ENCODE measurements at regions not wholly inside any gene's neighbourhood (a gene's known extent, or its start where the extent isn't known, plus 50 kb on each side); places are given as distances from the start of the nearest gene placed in this dataset.
"Not testable (repeated sequence)": the region's sequence is repeated elsewhere in the genome, so short reads cannot be mapped to it uniquely, and the experiment has no call there.

DNA sequence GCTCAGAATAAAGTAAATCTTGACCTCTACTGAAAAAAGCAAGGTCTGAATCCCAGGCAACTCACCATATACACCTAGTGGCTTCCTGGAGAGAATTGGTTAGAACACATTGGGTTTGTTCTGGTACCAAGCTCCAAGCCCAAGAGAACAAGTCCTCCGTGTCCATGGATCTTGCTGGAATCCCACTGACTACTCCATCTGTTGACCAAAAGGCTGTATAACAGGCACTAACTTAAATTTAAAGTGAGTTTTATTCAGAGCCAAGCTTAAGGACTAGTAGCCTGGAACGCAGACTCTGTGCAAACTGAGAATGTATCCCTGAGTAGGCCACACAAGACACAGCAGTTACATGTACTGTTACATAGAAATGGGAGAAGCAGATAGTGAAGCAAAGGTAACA, 342.1 kb upstream of the LRRC3B start:
- DNase-seq (ENCODE audit: low read depth), result no peak

GRCh38 chr3:26281284-26281985, 341.1 kb upstream of the LRRC3B start:
- no peak for DNase-seq (ENCODE audit: low read depth)

DNA sequence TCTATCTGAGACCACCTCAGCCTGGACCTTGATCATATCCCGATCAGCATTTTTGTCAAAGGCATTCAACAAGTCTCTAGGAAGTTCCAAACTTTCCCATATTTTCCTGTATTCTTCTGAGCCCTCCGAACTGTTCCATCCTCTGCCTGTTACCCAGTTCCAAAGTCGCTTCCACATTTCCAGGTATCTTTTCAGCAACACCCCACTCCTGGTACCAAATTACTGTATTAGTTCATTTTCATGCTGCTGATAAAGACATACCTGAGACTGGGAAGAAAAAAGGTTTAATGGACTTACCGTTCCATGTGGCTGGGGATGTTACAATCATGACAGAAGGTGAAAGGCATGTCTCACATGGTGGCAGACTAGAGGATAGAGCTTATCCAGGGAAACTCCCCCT, 338.1 kb upstream of the LRRC3B start:
- DNase-seq (ENCODE audit: low read depth), result not testable (repeated sequence)

DNA sequence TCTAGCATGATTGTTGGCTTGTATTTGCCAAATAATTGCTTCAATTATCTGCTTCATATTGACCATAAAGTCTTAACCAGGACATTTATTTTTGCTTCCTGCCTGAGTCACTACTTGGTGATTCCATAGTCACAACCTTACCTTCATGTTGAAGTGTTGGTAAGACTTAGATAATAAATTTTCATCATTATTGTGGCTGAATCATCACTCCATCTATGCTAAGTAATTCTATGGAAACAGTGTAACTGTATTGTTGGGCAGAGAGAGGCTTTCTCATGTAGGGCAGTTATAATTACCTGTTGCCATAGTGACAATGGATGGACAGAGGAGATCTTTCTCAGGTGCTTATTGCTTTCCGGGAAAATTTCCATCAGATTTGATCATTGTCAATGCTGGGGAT, 330.7 kb upstream of the LRRC3B start:
- no peak for DNase-seq (ENCODE audit: low read depth)

GRCh38 chr3:26292780-26293179, 329.8 kb upstream of the LRRC3B start:
- no peak for DNase-seq (ENCODE audit: low read depth)

- no peak for DNase-seq (ENCODE audit: low read depth)
Observed at GRCh38 chr3:26293329-26293844, 329.2 kb upstream of the LRRC3B start.

- no peak for DNase-seq (ENCODE audit: low read depth)
Observed at GRCh38 chr3:26307192-26307591, 315.4 kb upstream of the LRRC3B start.

DNA sequence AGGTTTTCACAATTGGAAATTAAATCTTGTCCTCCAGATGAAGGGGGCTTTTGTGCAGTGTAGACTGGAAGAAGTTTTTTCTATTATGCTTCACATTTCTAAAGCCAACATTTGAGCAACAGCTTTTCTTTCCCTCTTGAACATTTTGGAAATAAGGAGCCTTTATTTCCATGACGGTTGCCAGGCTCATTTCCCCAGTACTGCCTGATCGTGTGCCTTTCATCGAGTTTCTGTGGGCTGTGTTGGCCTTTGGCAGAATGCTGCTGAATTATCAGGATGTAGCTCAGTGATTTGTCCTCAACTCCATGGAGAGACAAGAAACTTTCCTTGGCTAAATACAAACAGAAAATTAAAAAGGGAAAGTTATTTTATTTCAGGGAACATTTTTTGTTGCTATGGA, 314.8 kb upstream of the LRRC3B start:
- no peak for DNase-seq (ENCODE audit: low read depth)

DNA sequence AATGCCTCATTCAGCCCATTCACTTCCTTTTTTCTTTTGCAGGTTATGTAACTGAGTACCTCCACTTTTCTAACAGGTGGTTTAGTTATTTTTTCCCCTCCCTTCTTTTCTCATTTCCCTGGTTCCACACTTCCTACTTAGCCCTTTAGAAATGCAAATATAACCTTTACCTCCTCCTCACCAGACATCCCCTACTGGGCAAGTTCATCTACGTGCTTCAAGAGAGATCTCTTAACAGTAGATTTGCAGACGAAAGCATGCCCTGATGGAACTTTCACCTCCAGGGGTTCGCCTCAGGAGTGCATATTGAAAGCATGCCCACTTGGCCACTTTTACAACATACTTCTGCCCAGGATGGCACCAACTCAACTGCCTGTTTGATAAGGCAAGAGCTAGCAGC, 314.1 kb upstream of the LRRC3B start:
- DNase-seq (ENCODE audit: low read depth), result no peak

- not testable (repeated sequence) for DNase-seq (ENCODE audit: low read depth)
Observed at GRCh38 chr3:26309536-26309935, 313.0 kb upstream of the LRRC3B start.

DNA sequence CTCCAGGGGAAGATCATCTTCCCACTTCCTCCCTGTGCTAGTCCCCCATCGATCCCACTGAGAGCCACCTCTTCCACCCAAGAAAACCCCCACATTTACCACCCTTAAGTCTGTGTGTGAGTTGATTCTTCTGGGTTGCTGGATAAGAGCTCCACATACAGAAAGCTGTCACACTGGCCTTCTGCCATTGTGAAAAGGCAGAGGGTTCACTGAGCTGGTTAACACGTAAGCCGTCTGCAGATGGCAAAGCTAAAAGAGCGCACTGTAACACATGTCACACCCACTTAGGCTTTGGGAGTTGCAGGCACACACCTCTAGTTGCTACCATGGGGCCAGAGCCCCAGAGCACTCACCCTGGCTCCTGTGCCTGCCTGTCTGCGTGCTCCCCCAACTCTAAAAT, 309.8 kb upstream of the LRRC3B start:
- DNase-seq (ENCODE audit: low read depth), result no peak

DNA sequence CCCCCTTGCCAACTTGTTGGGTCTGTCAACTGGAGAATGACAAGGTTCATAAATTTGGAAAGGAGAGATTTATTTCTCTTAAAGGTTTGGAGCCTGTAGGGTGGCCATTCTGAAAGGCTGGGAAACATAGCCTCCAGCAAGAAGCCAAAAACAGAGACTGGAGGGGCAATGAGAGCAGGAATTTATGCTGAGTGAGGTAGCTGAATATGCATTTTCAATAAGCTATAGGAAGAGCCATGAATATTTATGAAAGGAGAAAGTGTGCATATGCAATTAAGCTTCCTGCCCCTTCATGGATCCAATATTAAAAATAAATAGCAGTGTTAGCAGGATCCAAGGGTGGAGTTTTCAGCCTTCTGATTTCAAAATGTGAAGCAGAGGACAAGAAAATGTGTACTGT, 306.1 kb upstream of the LRRC3B start:
- no peak for DNase-seq (ENCODE audit: low read depth)

- DNase-seq (ENCODE audit: low read depth), result not testable (repeated sequence)
Observed at GRCh38 chr3:26323741-26324140, 298.8 kb upstream of the LRRC3B start.

DNA sequence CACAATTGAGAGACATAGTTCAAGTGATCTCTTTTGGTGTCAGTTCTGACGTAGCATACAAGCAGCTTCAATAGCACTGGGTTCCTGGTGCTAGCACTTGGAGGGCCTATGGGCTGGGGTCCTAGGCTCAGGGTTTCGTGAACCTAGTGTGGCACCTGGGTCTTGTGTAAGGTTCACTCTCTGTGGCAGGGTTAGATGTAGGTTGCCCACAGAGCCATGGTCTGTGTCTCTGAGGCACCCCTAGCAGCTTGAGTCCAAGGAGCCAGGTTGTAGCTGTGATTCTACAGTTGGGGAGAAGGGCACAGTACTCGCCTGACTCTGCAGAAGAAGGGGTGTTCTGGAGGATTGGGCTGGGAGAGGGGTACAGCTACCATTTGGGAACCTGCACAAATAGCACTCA, 282.6 kb upstream of the LRRC3B start:
- DNase-seq (ENCODE audit: low read depth), result no peak

- DNase-seq (ENCODE audit: low read depth), result no peak
Observed at GRCh38 chr3:26343647-26344046, 278.9 kb upstream of the LRRC3B start.

DNA sequence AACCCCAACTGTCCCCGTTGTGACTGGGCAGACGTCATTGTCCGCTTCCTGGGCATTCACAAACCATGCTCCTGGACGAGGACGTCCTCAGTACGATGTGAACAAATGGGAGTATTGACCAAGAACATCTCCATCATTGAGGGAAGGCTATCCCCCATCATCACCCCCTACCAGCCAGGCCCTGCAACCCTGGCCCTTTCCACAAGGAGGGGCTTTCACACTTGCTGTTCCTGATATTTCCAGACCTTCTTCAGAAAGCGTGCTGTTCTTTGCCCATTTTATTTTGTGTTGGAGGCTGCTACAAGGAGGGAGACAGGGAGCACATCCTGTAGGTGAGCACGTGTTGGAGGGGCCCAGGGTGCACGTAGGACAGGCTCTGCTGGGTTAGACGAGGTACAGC, 277.0 kb upstream of the LRRC3B start:
- no peak for DNase-seq (ENCODE audit: low read depth)

GRCh38 chr3:26346497-26346896, 276.1 kb upstream of the LRRC3B start:
- DNase-seq (ENCODE audit: low read depth), result no peak

DNA sequence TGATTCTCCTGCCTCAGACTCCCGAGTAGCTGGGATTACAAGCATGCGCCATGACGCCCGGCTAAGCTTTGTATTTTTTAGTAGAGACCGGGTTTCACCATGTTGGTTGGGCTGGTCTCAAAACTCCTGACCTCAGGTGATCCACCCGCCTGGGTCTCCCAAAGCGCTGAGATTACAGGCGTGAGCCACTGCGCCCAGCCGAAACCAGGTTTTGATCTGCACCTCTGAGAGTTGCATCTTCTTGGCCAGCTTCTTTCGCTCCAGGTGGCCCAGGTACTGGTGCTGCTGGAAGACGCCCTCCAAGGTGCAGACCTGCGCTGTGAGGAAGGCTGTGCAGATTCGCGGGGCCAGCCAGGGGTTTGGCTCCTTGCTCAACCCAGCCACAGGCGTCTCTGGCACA, 275.4 kb upstream of the LRRC3B start:
- no peak for DNase-seq (ENCODE audit: low read depth)

GRCh38 chr3:26350853-26351252, 271.7 kb upstream of the LRRC3B start:
- DNase-seq (ENCODE audit: low read depth), result no peak

GRCh38 chr3:26353097-26353496, 269.5 kb upstream of the LRRC3B start:
- no peak for DNase-seq (ENCODE audit: low read depth)

DNA sequence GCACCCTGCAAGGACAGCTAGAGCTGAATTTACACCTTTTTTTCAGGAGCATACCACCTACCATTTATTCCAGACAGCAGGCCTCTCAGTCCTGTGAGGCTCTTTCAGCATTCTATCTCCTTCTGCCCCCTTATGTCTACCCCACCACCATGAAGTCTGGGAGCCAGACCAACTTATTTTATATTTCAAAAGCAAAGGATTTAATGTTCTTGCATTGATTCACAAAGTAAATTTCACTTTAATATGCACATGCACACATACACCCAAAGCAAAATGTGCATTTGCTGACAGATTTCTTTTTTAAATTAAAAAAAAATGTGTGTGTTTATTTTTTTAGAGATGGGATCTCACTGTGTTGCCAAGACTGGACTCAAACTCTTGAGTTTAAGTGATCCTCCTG, 264.2 kb upstream of the LRRC3B start:
- DNase-seq (ENCODE audit: low read depth), result no peak

DNA sequence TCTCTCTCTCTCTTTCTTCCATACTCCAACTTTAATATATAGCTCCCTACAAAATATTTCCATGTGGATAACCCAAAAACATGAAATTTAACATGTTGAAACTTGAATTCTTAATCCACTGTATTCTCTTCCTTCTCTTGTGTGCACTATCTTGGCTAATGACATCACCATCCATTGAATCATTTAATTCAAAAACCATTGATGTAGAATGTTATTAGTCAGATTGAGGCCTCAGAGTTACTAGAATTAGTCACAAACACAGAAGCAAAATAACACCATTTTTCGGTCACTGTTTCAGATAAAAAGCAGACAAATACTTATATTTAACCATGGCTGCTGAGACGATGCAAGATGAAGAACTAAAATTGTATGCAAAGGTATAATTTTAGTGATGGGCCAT, 256.9 kb upstream of the LRRC3B start:
- DNase-seq (ENCODE audit: low read depth), result no peak

DNA sequence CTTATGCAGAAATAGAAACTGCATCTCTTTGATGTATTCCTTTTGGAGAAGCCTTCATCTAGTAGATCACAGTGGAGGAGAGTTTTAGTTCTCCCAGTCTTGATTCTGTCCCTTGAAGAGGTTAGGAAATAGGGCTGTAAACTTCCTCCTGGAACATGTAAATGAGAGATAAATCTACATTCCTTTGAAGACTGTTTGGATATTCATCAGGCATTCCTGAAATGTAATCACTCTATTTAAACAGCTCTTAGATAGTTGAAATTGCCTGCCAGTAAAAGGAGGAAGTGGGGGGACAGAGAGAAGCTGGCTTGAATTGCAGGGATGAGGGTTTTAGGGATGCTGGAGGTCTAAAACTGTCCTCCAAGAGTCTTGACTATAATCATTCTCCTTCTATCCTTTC, 254.3 kb upstream of the LRRC3B start:
- DNase-seq (ENCODE audit: low read depth), result no peak

DNA sequence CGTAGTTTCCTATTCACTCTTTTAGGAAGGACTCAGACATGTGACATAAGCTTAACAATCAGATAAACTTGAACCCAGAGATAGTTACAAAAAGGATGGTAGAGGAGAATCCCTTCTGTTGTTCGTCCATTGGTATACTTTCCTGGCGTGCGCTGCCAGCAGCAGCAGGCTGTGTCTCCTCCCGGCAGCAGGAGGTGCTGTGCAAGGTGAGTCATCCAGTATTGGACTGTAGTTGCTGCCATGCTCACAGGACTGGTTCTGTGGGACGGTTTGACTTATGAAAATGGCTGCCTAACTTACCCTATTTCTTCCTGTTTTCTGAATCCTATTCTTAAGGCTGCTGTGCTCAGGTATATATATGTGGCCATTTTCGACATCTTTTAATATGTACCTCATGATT, 253.4 kb upstream of the LRRC3B start:
- no peak for DNase-seq (ENCODE audit: low read depth)

Measured in amniotic epithelial cell (primary cell).